Trophoblast cell (in vitro differentiated cells and primary cell): ENCODE measurements at regions not wholly inside any gene's neighbourhood (a gene's known extent, or its start where the extent isn't known, plus 50 kb on each side); places are given as distances from the start of the nearest gene placed in this dataset.

ENCODE experiments used
- DNase-seq, 2 donors: peaks; one replicate each; pipeline ENCODE4 v3.0.0-alpha.2; 2016
- H2AFZ ChIP-seq: 2 replicates; pipeline ENCODE4 v1.6.1; 2013; ENCODE audit warnings: low read length, moderate library complexity, mild to moderate bottlenecking; ENCODE audit not compliant: insufficient read depth, poor library complexity
- H2AK5ac ChIP-seq: 2 replicates; pipeline ENCODE4 v1.6.1; 2013; ENCODE audit warnings: mild to moderate bottlenecking, low read length
- H2BK120ac ChIP-seq: 2 replicates; pipeline ENCODE4 v1.6.1; 2013; ENCODE audit warnings: low read length, mild to moderate bottlenecking, moderate library complexity; ENCODE audit not compliant: insufficient read depth, poor library complexity
- H2BK12ac ChIP-seq: 2 replicates; pipeline ENCODE4 v1.6.1; 2013; ENCODE audit warnings: mild to moderate bottlenecking, low read length, moderate library complexity
- H2BK5ac ChIP-seq: 2 replicates; pipeline ENCODE4 v1.6.1; 2013; ENCODE audit warnings: low read length, low read depth, moderate library complexity, mild to moderate bottlenecking; ENCODE audit not compliant: poor library complexity
- H3K14ac ChIP-seq: 2 replicates; pipeline ENCODE4 v1.6.1; 2013; ENCODE audit warnings: mild to moderate bottlenecking, low read length
- H3K18ac ChIP-seq: 2 replicates; pipeline ENCODE4 v1.6.1; 2013; ENCODE audit warnings: mild to moderate bottlenecking, low read length
- H3K23ac ChIP-seq: 2 replicates; pipeline ENCODE4 v1.6.1; 2013; ENCODE audit warnings: low read length
- H3K27ac ChIP-seq: 2 replicates; pipeline ENCODE4 v1.5.1; 2013; ENCODE audit warnings: low read depth, mild to moderate bottlenecking, inconsistent platforms, low read length, moderate library complexity
- H3K27me3 ChIP-seq: 2 replicates; pipeline ENCODE4 v1.6.1; 2013; ENCODE audit warnings: inconsistent platforms, mild to moderate bottlenecking, low read length, moderate library complexity; ENCODE audit not compliant: insufficient read depth
- H3K36me3 ChIP-seq, 2 experiments: 1 replicate in 1 of 2; 2 replicates in 1 of 2; pipeline ENCODE4 v1.6.1; 2013; ENCODE audit warnings: low read length in 2 of 2, mild to moderate bottlenecking in 2 of 2, moderate library complexity in 1 of 2; ENCODE audit not compliant: insufficient read depth in 2 of 2, control insufficient read depth in 1 of 2
- H3K4ac ChIP-seq: 2 replicates; pipeline ENCODE4 v1.6.1; 2013; ENCODE audit warnings: low read depth, mild to moderate bottlenecking, low read length, moderate library complexity
- H3K4me1 ChIP-seq, 2 experiments: 1 replicate in 1 of 2; 2 replicates in 1 of 2; pipeline ENCODE4 v1.6.1; 2013; ENCODE audit warnings: low read length in 2 of 2, mild to moderate bottlenecking in 2 of 2, moderate library complexity in 1 of 2; ENCODE audit not compliant: insufficient read depth in 2 of 2, control insufficient read depth in 1 of 2
- H3K4me2 ChIP-seq: 2 replicates; pipeline ENCODE4 v1.6.1; 2013; ENCODE audit warnings: inconsistent platforms, mild to moderate bottlenecking, low read length, moderate library complexity
- H3K4me3 ChIP-seq: 2 replicates; pipeline ENCODE4 v1.5.1; 2013; ENCODE audit warnings: mild to moderate bottlenecking, low read depth, low read length, inconsistent platforms
- H3K79me1 ChIP-seq: one replicate; pipeline ENCODE4 v1.6.1; 2013; ENCODE audit warnings: low read length
- H3K79me2 ChIP-seq: 2 replicates; pipeline ENCODE4 v1.6.1; 2013; ENCODE audit warnings: low read length, mild to moderate bottlenecking; ENCODE audit not compliant: control insufficient read depth, insufficient read depth, poor library complexity
- H3K9ac ChIP-seq: 2 replicates; pipeline ENCODE4 v1.6.1; 2013; ENCODE audit warnings: mild to moderate bottlenecking, low read length
- H3K9me3 ChIP-seq: 2 replicates; pipeline ENCODE4 v1.6.1; 2013; ENCODE audit warnings: low read depth, mild to moderate bottlenecking, control low read depth, inconsistent platforms, low read length; ENCODE audit not compliant: insufficient read depth
- H4K12ac ChIP-seq: 2 replicates; pipeline ENCODE4 v1.6.1; 2013; ENCODE audit warnings: low read depth, mild to moderate bottlenecking, low read length, moderate library complexity
- H4K8ac ChIP-seq: 2 replicates; pipeline ENCODE4 v1.6.1; 2013; ENCODE audit warnings: low read depth, mild to moderate bottlenecking, low read length, moderate library complexity
- H4K91ac ChIP-seq: one replicate; pipeline ENCODE4 v1.6.1; 2013; ENCODE audit warnings: low read depth, mild to moderate bottlenecking, low read length, moderate library complexity
- WGBS: extraction: QIAGEN DNeasy Blood & Tissue Kit; methylation state at CpG from one replicate; pipeline ENCODE4 v1.1.7; 2013; ENCODE audit warnings: missing lambda C conversion rate; ENCODE audit not compliant: insufficient read length, insufficient coverage; ENCODE audit errors: extremely low coverage; 5-methylcytosine and 5-hydroxymethylcytosine counted together

- no peak overlapping the region for H2AFZ ChIP-seq
Observed at GRCh38 chr7:34552502-34552901, 105.5 kb upstream of the NPSR1 start.

GRCh38 chr7:34558022-34558421 lies 100.0 kb upstream of the NPSR1 start:
- Histone ChIP-seq H2BK12ac (no peak overlapping the region), H3K79me1 (no peaks in the 10 kb centered on the region), H4K8ac (no peak overlapping the region), H3K18ac (no peak overlapping the region), H3K79me2 (no peaks in the 10 kb centered on the region), H4K12ac (no peak overlapping the region), H3K27me3 (no peaks in the 10 kb centered on the region), H2BK5ac (no peak overlapping the region), H3K4me1 (peaks cover 0 to 2% of the 10 kb centered on the region in 2 experiments), H3K9ac (no peak overlapping the region), H2AK5ac (no peak overlapping the region), H3K4me3 (no peak overlapping the region), H2AFZ (no peak overlapping the region), H3K4ac (no peak overlapping the region), H3K9me3 (peaks cover 2% of the 10 kb centered on the region), H3K4me2 (no peak overlapping the region), H2BK120ac (no peak overlapping the region), H3K23ac (no peak overlapping the region), H3K36me3 (no peaks in the 10 kb centered on the region), H4K91ac (no peak overlapping the region), H3K14ac (no peak overlapping the region), H3K27ac (no peak overlapping the region)
- no CpG with 5 or more reads among the region's 4 CpGs for WGBS
- DNase-seq = no peak

More at GRCh38 chr7:34552502-34552901, 105.5 kb upstream of the NPSR1 start:
- Histone ChIP-seq H2BK12ac (no peak overlapping the region), H3K4me2 (no peak overlapping the region), H2BK5ac (no peak overlapping the region), H3K18ac (no peak overlapping the region), H3K27me3 (no peaks in the 10 kb centered on the region), H3K4me3 (peak overlapping the region; percentile 23), H4K8ac (no peak overlapping the region), H2AK5ac (no peak overlapping the region), H4K91ac (no peak overlapping the region), H3K36me3 (no peaks in the 10 kb centered on the region), H3K9me3 (peaks cover 8% of the 10 kb centered on the region), H2BK120ac (no peak overlapping the region), H4K12ac (no peak overlapping the region), H3K23ac (no peak overlapping the region), H3K79me1 (no peaks in the 10 kb centered on the region), H3K4ac (no peak overlapping the region), H3K14ac (no peak overlapping the region), H3K9ac (no peak overlapping the region), H3K79me2 (no peaks in the 10 kb centered on the region), H3K4me1 (no peaks in the 10 kb centered on the region), H3K27ac (no peak overlapping the region)
- WGBS = no CpG with 5 or more reads among the region's 5 CpGs
- no peak for DNase-seq

- no peak for DNase-seq
- Histone ChIP-seq H2AK5ac (no peak overlapping the region), H2BK5ac (no peak overlapping the region), H3K9me3 (no peaks in the 10 kb centered on the region), H3K4me1 (peaks cover 0 to 2% of the 10 kb centered on the region in 2 experiments), H4K91ac (no peak overlapping the region), H2BK12ac (no peak overlapping the region), H3K27ac (no peak overlapping the region), H3K4ac (no peak overlapping the region), H4K8ac (no peak overlapping the region), H4K12ac (no peak overlapping the region), H3K79me1 (no peaks in the 10 kb centered on the region), H3K4me3 (no peak overlapping the region), H3K14ac (no peak overlapping the region), H3K23ac (no peak overlapping the region), H3K36me3 (no peaks in the 10 kb centered on the region), H3K4me2 (no peak overlapping the region), H3K18ac (no peak overlapping the region), H2AFZ (no peak overlapping the region), H2BK120ac (no peak overlapping the region), H3K9ac (no peak overlapping the region), H3K79me2 (no peaks in the 10 kb centered on the region), H3K27me3 (no peaks in the 10 kb centered on the region)
- no CpG with 5 or more reads among the region's 7 CpGs for WGBS
Observed at GRCh38 chr7:34564091-34564490, 93.9 kb upstream of the NPSR1 start.

GRCh38 chr7:34567906-34568305 lies 90.1 kb upstream of the NPSR1 start:
- no peak overlapping the region for H4K8ac ChIP-seq
- no peaks in the 10 kb centered on the region for H3K27me3 ChIP-seq
- H3K23ac ChIP-seq = no peak overlapping the region
- H3K4ac ChIP-seq = no peak overlapping the region
- no peaks in the 10 kb centered on the region for H3K36me3 ChIP-seq
- no peak overlapping the region for H2BK12ac ChIP-seq
- H3K79me2 ChIP-seq = no peaks in the 10 kb centered on the region
- H3K27ac ChIP-seq = no peak overlapping the region
- no peak overlapping the region for H3K4me3 ChIP-seq
- no peak overlapping the region for H2BK5ac ChIP-seq
- H2AFZ ChIP-seq = no peak overlapping the region
- H3K18ac ChIP-seq = no peak overlapping the region
- H3K4me1 ChIP-seq = no peaks in the 10 kb centered on the region
- H2AK5ac ChIP-seq = no peak overlapping the region
- DNase-seq = no peak
- no peaks in the 10 kb centered on the region for H3K9me3 ChIP-seq
- no peak overlapping the region for H3K4me2 ChIP-seq
- no CpG with 5 or more reads among the region's 1 CpG for WGBS
- no peak overlapping the region for H4K12ac ChIP-seq
- H2BK120ac ChIP-seq = no peak overlapping the region
- no peak overlapping the region for H3K9ac ChIP-seq
- no peaks in the 10 kb centered on the region for H3K79me1 ChIP-seq
- H3K14ac ChIP-seq = no peak overlapping the region
- H4K91ac ChIP-seq = no peak overlapping the region
